Omental fat pad (tissue), 3 donors: ENCODE measurements at regions not wholly inside any gene's neighbourhood (a gene's known extent, or its start where the extent isn't known, plus 50 kb on each side); places are given as distances from the start of the nearest gene placed in this dataset.

Experiments used
- ATAC-seq: fragments of 150-250 bp; one replicate; pipeline ENCODE4 v1.9.1; 2016; ENCODE audit warnings: mild to moderate bottlenecking, moderate library complexity; ENCODE audit not compliant: low FRiP score
- DNase-seq: peaks from one replicate; pipeline ENCODE4 v3.0.0-alpha.2; 2019; ENCODE audit warnings: low spot score
- TF ChIP-seq, protein P1 (sequence below), 3 donors: fragments of 450-650 bp; IDR thresholded peaks; one replicate each; pipeline ENCODE4 v1.5.1; 2016 to 2017; ENCODE audit warnings: antibody characterized with exemption in 3 of 3, mild to moderate bottlenecking in 3 of 3, moderate library complexity in 2 of 3

DNA sequence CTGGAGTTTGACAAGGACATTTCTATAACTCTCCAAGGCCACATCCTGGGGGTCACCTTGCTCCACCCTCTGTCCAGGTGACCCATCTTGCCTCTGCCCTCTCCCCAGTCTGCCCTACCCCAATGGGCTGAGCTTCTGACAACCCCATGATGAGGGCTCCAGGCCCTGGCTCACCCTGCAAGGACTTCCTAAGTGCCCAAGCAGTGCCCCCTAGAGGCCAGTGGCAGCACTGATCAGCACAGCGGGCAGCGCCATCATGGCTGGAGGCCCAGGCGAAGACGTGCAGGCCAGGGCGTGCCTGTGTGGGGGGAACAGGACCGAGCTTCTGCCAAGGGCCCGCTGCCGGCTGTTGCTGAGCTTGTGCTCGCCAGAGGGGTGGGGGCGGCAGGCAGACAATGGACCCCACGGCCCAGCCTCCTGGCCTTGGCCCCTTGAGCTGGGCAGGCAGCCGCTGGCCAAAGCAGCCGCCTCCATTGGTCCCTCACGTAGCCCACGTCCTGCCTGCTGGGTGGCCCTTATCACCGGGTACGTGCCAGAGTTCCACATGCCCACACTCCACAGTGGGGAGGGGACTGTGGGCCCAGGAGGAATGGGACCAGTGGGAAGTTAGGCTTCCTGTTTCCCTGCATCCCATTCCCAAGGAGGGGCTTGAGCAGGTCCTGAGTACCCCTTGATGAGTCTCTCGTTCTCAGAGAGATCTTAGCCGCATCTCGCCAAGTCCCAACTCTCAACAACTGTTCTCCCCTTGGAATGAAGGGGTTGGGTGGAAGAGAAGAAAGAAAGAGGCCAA lies 64.3 kb downstream of the MRPL14 start:
- DNase-seq (no peak), ATAC-seq (no peak)
- TF ChIP-seq, protein P1, sequence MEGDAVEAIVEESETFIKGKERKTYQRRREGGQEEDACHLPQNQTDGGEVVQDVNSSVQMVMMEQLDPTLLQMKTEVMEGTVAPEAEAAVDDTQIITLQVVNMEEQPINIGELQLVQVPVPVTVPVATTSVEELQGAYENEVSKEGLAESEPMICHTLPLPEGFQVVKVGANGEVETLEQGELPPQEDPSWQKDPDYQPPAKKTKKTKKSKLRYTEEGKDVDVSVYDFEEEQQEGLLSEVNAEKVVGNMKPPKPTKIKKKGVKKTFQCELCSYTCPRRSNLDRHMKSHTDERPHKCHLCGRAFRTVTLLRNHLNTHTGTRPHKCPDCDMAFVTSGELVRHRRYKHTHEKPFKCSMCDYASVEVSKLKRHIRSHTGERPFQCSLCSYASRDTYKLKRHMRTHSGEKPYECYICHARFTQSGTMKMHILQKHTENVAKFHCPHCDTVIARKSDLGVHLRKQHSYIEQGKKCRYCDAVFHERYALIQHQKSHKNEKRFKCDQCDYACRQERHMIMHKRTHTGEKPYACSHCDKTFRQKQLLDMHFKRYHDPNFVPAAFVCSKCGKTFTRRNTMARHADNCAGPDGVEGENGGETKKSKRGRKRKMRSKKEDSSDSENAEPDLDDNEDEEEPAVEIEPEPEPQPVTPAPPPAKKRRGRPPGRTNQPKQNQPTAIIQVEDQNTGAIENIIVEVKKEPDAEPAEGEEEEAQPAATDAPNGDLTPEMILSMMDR (IDR thresholded peaks at IDR 0.05), result no peak

DNA sequence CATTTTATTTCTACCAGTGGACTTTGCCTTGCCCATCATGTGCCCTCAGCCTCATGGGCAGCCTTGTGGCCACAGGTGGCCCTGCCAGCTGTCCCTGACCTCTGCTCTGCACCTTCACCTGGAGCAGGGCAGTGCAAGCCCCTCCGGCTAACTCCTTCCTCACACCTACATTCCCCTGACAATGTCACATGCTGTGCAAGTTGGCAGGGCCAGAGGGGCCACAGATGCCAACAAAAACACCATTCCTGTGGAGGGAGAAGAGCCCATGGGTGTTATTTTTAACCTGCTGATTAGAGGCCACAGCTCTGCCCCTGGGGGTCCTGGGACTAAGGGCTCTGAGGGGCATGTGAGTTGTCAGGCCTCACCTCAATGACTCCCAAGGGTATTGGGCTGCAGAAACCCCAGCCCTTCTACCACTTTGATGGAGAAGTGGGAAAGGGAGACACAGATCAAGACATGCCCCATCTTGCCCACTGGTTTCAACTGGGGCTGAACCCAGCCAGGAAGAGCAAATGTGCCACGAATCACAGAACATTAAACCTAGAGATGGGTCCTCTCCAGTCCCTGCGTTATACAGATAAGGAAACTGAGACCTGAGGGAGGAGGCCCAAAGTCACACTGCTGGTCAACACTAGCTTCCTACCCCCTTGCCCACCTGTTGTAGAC lies 65.0 kb downstream of the MRPL14 start:
- TF ChIP-seq, protein P1 (IDR thresholded peaks at IDR 0.05), result no peak
- ATAC-seq (no peak), DNase-seq (no peak)

DNA sequence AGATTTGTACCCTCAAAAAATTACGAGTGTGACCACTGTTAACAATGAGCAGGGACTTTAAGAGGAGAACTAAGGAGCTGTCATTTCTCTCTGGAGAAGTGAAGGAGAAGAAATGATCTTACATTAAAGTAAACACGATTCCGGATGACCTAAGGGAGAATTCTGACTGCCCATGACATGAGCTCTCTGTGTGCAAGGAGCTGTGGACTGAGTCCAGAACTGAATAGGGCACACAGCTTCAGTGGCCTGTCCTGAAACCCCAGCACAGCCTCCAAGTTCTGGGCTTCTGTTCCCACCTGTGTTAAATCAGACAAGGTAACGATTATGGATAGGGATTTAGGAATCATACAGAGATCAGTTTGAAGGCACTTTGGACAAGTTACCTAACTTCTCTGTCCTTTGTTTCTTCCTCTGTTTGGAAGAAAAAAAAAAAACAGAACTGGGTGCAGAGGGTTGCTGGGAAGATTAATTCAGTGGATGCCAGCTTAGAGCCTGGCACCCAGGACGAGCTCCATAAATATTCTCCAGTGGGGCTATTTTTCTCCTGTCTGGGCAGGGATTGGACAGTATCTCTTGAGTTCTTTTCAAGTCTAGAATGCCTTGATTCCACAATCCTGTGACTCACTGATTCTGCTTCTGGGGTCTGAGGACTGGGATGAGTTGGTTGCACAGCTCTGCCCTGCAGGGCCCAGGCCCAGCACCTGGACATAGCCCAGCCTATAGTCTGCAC lies 65.7 kb downstream of the MRPL14 start:
- TF ChIP-seq, protein P1 (IDR thresholded peaks at IDR 0.05), result no peak
- DNase-seq (no peak), ATAC-seq (no peak)

DNA sequence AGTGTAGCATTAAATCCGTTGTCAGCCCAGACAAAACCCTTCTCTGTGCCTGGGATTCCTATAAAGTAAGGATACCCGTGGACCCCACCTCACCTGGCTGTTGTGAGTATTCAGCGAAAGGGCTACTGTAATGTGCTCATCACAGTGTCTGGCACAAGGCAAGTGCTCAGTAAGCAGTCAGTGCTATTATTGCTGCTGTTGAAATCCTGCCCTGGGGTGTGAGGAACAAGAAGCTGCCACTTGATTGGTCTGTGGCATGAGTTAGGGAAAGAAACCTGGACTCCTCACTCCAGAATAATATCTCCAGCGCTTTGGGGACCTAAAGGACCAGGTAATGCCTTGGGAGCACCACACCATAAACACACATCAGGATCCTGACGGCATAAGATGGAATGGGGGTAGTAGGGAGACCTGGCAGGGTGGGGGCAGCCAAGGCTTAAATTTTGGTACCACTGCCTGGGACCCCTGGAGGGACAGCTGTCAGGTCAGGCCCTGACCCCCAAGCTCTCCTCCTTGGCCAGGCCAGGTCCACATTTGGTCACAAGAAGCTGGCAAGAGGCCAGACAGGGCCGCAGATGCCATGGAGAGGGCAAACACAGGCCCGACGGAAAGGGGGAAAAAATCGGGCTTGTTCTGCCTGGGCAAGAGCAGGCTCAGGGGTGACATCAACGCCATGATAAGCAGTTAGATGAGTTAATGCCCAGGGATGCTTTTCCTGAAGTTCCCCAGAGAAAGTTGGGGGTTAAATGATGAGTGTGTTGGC lies 66.5 kb downstream of the MRPL14 start:
- ATAC-seq, result no peak
- TF ChIP-seq, protein P1 (IDR thresholded peaks at IDR 0.05), result no peak
- DNase-seq, result no peak

DNA sequence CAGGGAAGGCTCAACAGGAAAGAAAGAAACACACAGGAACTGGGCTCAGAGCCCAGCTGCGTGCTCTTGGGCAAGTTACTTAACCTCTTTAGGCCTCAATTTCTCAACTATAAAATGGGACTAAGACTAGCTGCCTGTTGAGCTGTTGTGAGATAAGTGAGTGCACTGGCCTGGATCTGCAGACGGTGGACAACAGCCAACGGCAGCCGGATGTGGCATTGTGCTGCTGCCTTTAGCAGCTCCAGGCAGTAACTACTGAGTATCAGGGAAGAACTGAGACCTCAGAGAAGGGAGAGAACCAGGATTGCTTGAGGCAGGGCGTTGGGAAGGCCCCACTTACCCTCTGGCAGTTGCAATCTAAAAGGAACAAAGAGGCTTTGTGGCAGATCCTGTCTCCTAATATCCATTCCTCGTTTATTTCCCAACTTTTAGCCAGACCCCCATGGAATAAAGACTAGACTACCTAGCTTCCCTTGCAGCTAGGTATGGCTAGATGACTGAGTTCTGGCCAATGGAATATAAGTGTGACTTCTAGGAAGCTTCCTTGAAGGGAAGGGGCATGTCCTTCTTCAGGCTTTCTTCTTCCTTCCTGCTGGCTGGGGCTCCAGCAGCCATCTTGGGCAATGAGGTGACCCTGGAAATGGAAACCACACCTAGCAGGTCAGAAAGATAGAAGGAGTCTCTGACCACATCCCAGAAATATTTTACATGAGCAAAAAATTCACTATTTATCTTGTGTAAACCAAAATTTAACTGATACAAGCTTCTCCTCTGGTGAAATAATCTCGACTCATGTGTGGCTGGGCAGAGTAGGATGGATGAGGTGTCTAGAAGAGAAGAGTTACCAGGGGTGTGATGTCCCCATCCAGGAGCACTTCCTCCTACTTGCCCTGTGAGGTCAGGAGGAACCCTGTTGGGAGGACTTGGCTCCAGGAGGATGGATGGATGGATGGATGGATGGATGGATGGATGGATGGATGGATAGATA lies 67.6 kb downstream of the MRPL14 start:
- ATAC-seq (no peak), DNase-seq (no peak)
- TF ChIP-seq, protein P1 (IDR thresholded peaks at IDR 0.05), result no peak
